ENCODE measurements at regions not wholly inside any gene's neighbourhood (a gene's known extent, or its start where the extent isn't known, plus 50 kb on each side); places are given as distances from the start of the nearest gene placed in this dataset.

DNA sequence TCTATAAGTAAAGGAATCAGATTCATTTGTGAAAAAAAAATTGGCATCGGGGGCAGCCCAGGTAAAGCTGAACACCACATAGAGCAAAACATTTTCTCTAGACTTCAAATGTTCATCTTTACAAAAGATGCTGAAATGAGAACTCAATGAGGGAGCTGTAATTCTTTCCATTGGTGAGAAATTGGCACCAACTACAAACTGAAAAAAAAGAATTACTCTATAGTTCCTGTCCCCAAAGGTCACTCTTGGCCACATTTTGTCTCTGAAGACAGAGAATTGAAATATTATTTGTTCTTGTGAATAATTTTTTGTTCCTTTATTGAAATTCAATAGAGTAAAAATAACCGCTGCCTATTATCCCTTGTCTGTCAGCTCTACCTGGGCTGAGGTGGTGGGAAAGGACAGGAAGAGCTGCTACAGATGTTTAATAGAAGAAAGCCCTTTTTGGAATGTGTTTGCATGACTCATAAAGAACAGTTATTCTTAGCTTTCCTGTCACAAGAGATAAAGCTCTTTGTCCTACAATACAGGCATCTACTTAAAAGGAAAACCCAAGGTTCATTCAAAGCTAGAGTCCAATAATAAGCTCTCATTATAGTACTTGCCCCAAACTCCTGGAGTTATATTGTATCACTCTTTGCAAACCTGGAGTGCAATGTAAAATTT lies 380.1 kb upstream of the KITLG start:
- in situ Hi-C loops (cut with HindIII; ENCODE audit: low sequenced_read_pairs), result no loop called here
- no peak for TF ChIP-seq CTCF (IDR thresholded peaks at IDR 0.05; ENCODE audit: low read depth, low read length, missing control alignments)
- H3K4me3 ChIP-seq (ENCODE audit: low read depth, low read length), result no peak overlapping the region
- no peak for DNase-seq (ENCODE audit: low read depth)

DNA sequence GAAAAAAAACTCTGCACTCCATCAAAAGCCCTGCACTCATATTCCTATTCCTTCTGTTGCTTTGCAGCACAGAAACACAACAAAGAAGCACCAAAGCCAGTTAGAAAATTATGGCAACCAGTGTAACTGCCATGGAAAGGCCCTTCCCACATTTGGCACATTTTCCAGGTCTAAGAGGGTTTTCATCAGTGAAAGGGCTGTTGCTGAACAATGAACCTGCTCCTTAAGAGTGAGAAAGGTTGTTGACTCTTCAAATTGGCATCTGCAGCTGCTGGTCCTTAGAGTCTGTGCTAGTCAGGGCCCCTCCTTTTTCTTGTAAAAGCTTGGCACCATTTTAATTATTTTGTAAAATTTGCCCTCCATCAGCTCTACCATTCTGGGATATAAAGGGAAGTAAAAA lies 378.7 kb upstream of the KITLG start:
- no peak for TF ChIP-seq CTCF (IDR thresholded peaks at IDR 0.05; ENCODE audit: low read depth, low read length, missing control alignments)
- no peak overlapping the region for H3K4me3 ChIP-seq (ENCODE audit: low read depth, low read length)
- no peak for DNase-seq (ENCODE audit: low read depth)
- in situ Hi-C loops (cut with HindIII; ENCODE audit: low sequenced_read_pairs), result no loop called here

GRCh38 chr12:88958153-88958552 lies 377.9 kb upstream of the KITLG start:
- TF ChIP-seq CTCF (IDR thresholded peaks at IDR 0.05; ENCODE audit: low read depth, low read length, missing control alignments), result no peak
- no peak for DNase-seq (ENCODE audit: low read depth)
- H3K4me3 ChIP-seq (ENCODE audit: low read depth, low read length), result no peak overlapping the region
- in situ Hi-C loops (cut with HindIII; ENCODE audit: low sequenced_read_pairs), result no loop called here

- TF ChIP-seq CTCF (IDR thresholded peaks at IDR 0.05; ENCODE audit: low read depth, low read length, missing control alignments), result no peak
- in situ Hi-C loops (cut with HindIII; ENCODE audit: low sequenced_read_pairs), result no loop called here
- H3K4me3 ChIP-seq (ENCODE audit: low read depth, low read length), result no peak overlapping the region
- no peak for DNase-seq (ENCODE audit: low read depth)
These were observed 377.1 kb upstream of the KITLG start for GRCh38 chr12:88957358-88957757.

DNA sequence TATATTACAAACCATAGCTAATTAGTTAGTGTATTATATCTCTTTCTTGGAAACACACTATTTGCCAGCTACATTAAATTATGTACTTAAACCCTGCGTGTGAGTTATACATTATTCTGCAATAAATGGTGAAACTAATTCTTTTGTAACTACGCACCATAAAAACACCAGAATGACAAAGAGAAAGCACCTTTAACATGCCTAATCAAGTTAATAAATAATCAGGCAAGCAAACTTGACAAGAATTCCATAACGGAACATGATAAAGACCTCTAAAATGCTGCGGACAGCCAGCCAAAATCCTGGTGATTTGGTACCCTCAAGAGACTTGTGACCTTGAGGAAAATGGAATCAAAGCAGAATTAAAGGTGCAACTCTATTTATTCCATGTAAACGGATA lies 375.3 kb upstream of the KITLG start:
- no peak overlapping the region for H3K4me3 ChIP-seq (ENCODE audit: low read depth, low read length)
- TF ChIP-seq CTCF (IDR thresholded peaks at IDR 0.05; ENCODE audit: low read depth, low read length, missing control alignments), result no peak
- in situ Hi-C loops (cut with HindIII; ENCODE audit: low sequenced_read_pairs), result no loop called here
- no peak for DNase-seq (ENCODE audit: low read depth)

DNA sequence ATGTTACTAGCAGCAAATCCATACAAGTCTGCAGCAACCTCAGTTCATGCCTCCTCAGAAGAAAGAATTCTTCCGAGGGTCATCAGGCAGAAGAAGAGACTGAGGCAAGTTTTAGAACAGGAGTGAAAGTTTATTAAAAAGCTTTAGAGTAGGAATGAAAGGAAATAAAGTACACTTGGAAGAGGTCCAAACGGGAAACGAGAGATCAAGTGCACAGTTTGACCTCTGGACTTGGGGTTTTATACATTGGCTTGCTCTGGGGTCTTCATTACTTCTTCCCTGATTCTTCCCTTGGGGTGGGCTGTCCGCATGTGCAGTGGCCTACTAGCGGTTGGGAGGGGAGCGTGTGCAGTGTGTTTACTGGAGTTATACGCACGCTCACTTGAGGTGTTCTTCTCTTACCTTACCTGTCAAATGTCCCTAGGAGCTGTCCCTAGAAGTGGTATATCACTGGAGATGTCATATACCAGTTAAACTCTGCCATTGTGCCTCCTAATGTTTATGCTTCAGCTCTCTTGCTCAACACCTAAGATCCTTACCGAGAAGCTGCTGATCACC lies 372.8 kb upstream of the KITLG start:
- in situ Hi-C loops (cut with HindIII; ENCODE audit: low sequenced_read_pairs), result no loop called here
- no peak for DNase-seq (ENCODE audit: low read depth)

More for the DNA sequence above, 372.8 kb upstream of the KITLG start:
- no peak for TF ChIP-seq CTCF (IDR thresholded peaks at IDR 0.05; ENCODE audit: low read depth, low read length, missing control alignments)
- no peak overlapping the region for H3K4me3 ChIP-seq (ENCODE audit: low read depth, low read length)
